SK-N-SH (cell line): ENCODE measurements at regions not wholly inside any gene's neighbourhood (a gene's known extent, or its start where the extent isn't known, plus 50 kb on each side); places are given as distances from the start of the nearest gene placed in this dataset.

Experiments
- CTCF ChIA-PET: fragments of 300-600, 350-600 bp; formaldehyde crosslinking; extraction: SDS; loops from one replicate; lab custom pipeline; 2021; lab: Yijun Ruan, JAX
- POLR2A ChIA-PET: fragments of 350-600 bp; sonication (Branson Sonifier 250); formaldehyde crosslinking; extraction: SDS; loops from one replicate; lab custom pipeline; 2020; ENCODE audit warnings: antibody characterized with exemption, inconsistent platforms; lab: Yijun Ruan, JAX
- DNase-seq: peaks from one replicate; pipeline ENCODE4 v3.0.0; 2012
- H2AFZ ChIP-seq: fragments of 200-600 bp; sonication (generic); 2 replicates; pipeline ENCODE4 v1.8.1; 2016; ENCODE audit warnings: antibody characterized with exemption, mild to moderate bottlenecking, low read depth
- H3F3A ChIP-seq: fragments of 200-600 bp; sonication (generic); replicated peaks from 2 replicates; pipeline ENCODE3; 2016; ENCODE audit warnings: antibody characterized with exemption, mild to moderate bottlenecking; ENCODE audit not compliant: insufficient read depth
- H3K27ac ChIP-seq, 2 experiments: fragments of 200-500 bp in 1 of 2; fragments of 200-600 bp in 1 of 2; sonication (Bioruptor generic) in 1 of 2; sonication (generic), shearing (Covaris generic) in 1 of 2; 2 replicates each; pipeline versions ENCODE4 v1.5.1 to v1.6.1; 2014 to 2016; ENCODE audit warnings: low read depth in 2 of 2, inconsistent platforms in 1 of 2, low read length in 1 of 2, mild to moderate bottlenecking in 1 of 2, mixed read lengths in 1 of 2
- H3K27me3 ChIP-seq: fragments of 200-600 bp; sonication (generic), shearing (Covaris generic); 2 replicates; pipeline ENCODE4 v1.6.1; 2016; ENCODE audit warnings: mixed run types; ENCODE audit not compliant: insufficient read depth
- H3K36me3 ChIP-seq, 2 experiments: fragments of 200-500 bp in 1 of 2; fragments of 200-600 bp in 1 of 2; sonication (Bioruptor generic) in 1 of 2; sonication (generic) in 1 of 2; replicated peaks in 1 of 2; 2 replicates each; pipeline versions ENCODE3 to v1.5.1; 2014 to 2016; ENCODE audit warnings: low read length in 1 of 2, mild to moderate bottlenecking in 1 of 2; ENCODE audit not compliant: insufficient read depth in 2 of 2, control insufficient read depth in 1 of 2
- H3K4me1 ChIP-seq, 2 experiments: fragments of 200-500 bp in 1 of 2; fragments of 200-600 bp in 1 of 2; sonication (Bioruptor generic) in 1 of 2; sonication (generic), shearing (Covaris generic) in 1 of 2; 2 replicates each; pipeline versions ENCODE4 v1.5.1 to v1.6.1; 2014 to 2016; ENCODE audit warnings: low read depth in 1 of 2, low read length in 1 of 2, mixed run types in 1 of 2; ENCODE audit not compliant: insufficient read depth in 2 of 2, control insufficient read depth in 1 of 2
- H3K4me2 ChIP-seq: fragments of 200-600 bp; sonication (generic), shearing (Covaris generic); 2 replicates; pipeline ENCODE4 v1.6.1; 2017; ENCODE audit warnings: mixed run types
- H3K4me3 ChIP-seq, 2 experiments: fragments of 200-500 bp in 1 of 2; fragments of 200-600 bp in 1 of 2; sonication (Bioruptor generic) in 1 of 2; sonication (generic), shearing (Covaris generic) in 1 of 2; 2 replicates each; pipeline versions ENCODE4 v1.5.1 to v1.8.1; 2014 to 2016; ENCODE audit warnings: low read depth in 2 of 2, inconsistent platforms in 1 of 2, low read length in 1 of 2, mild to moderate bottlenecking in 1 of 2, mixed read lengths in 1 of 2, moderate library complexity in 1 of 2
- H3K79me2 ChIP-seq: fragments of 200-600 bp; sonication (generic); 2 replicates; pipeline ENCODE4 v1.8.1; 2017; ENCODE audit warnings: mild to moderate bottlenecking; ENCODE audit not compliant: insufficient read depth
- H3K9ac ChIP-seq: fragments of 200-600 bp; sonication (generic); 2 replicates; pipeline ENCODE4 v1.6.1; 2017; ENCODE audit warnings: mixed run types
- H3K9me2 ChIP-seq: fragments of 200-600 bp; sonication (generic); 2 replicates; pipeline ENCODE4 v1.6.1; 2017; ENCODE audit warnings: mixed run types
- H3K9me3 ChIP-seq: fragments of 200-600 bp; sonication (generic); 2 replicates; pipeline ENCODE4 v1.6.1; 2017; ENCODE audit warnings: mixed run types, mild to moderate bottlenecking, moderate library complexity
- H4K20me1 ChIP-seq: fragments of 200-600 bp; sonication (generic); 2 replicates; pipeline ENCODE4 v1.6.1; 2017; ENCODE audit warnings: mild to moderate bottlenecking, mixed run types; ENCODE audit not compliant: insufficient read depth
- EP300 ChIP-seq, 2 experiments: IDR thresholded peaks; 2 replicates each; pipeline versions ENCODE4 v1.4.0 to v1.6.1; 2012; ENCODE audit warnings: borderline replicate concordance in 1 of 2, low read depth in 1 of 2, low read length in 1 of 2
- FOXJ3 ChIP-seq: sonication (generic); formaldehyde crosslinking; IDR thresholded peaks from 2 replicates; pipeline ENCODE4 v1.5.1; 2020; ENCODE audit warnings: mild to moderate bottlenecking, missing genetic modification reagents
- FOXM1 ChIP-seq: IDR thresholded peaks from 2 replicates; pipeline ENCODE4 v1.4.0; 2012; ENCODE audit warnings: low read depth, mild to moderate bottlenecking
- IRF3 ChIP-seq: fragments of 150-350 bp; IDR thresholded peaks from 2 replicates; pipeline ENCODE4 v1.6.1; 2016; ENCODE audit warnings: mild to moderate bottlenecking, low read depth, low read length
- MXI1 ChIP-seq: IDR thresholded peaks from 2 replicates; pipeline ENCODE4 v1.6.1; 2012; ENCODE audit warnings: mild to moderate bottlenecking, low read depth, low read length, improper control_type of control experiment
- NFIC ChIP-seq: IDR thresholded peaks from 2 replicates; pipeline ENCODE4 v1.4.0; 2012; ENCODE audit warnings: borderline replicate concordance
- REST ChIP-seq: IDR thresholded peaks from 2 replicates; pipeline ENCODE4 v1.6.1; 2012; ENCODE audit warnings: mild to moderate bottlenecking, low read depth, low read length, moderate library complexity
- SMC3 ChIP-seq: IDR thresholded peaks from 2 replicates; pipeline ENCODE4 v1.6.1; 2012; ENCODE audit warnings: low read depth, low read length, improper control_type of control experiment
- USF1 ChIP-seq: IDR thresholded peaks from 2 replicates; pipeline ENCODE4 v1.4.0; 2012; ENCODE audit warnings: low read depth, borderline replicate concordance
- YY1 ChIP-seq: IDR thresholded peaks from 2 replicates; pipeline ENCODE4 v1.4.0; 2012; ENCODE audit warnings: low read depth, mild to moderate bottlenecking
- ZBTB33 ChIP-seq: IDR thresholded peaks from 2 replicates; pipeline ENCODE4 v1.4.0; 2012; ENCODE audit warnings: low read depth, borderline replicate concordance
- WGBS: methylation state at CpG from one replicate; pipeline ENCODE4 v1.1.6; 2017; ENCODE audit warnings: low lambda C conversion rate; 5-methylcytosine and 5-hydroxymethylcytosine counted together

- no peak for TF ChIP-seq USF1
Observed at GRCh38 chr1:182121787-182122186, 60.3 kb upstream of the ZNF648 start (continued).

GRCh38 chr1:182120411-182121258 is 59.1 kb upstream of the ZNF648 start:
- ChIA-PET POLR2A (no interaction called here), CTCF (interaction anchor here (0.6 to 5.9 kb wide), 3 partner anchors 23 to 474 kb away, joined by 3 to 29 read pairs (median 3); no protein-coding TSS in a partner anchor)
- Histone ChIP-seq H3K9me2 (no peaks in the 10 kb centered on the region), H3F3A (no peaks in the 10 kb centered on the region), H3K4me2 (no peak overlapping the region), H3K9ac (no peak overlapping the region), H3K9me3 (peaks cover 5% of the 10 kb centered on the region; the same call in 1 of the 2 replicates), H2AFZ (no peak overlapping the region), H3K79me2 (no peaks in the 10 kb centered on the region), H3K27me3 (no peaks in the 10 kb centered on the region), H3K4me3 (no peak overlapping the region), H3K27ac (no peak overlapping the region), H3K4me1 (no peaks in the 10 kb centered on the region), H3K36me3 (no peaks in the 10 kb centered on the region), H4K20me1 (no peaks in the 10 kb centered on the region)
- WGBS = 35% methylated on average over 12 of the region's 17 CpGs
- TF ChIP-seq FOXJ3 (CRISPR knock-in tag) = no peak
- TF ChIP-seq IRF3 = no peak
- TF ChIP-seq YY1 = no peak
- no peak for TF ChIP-seq MXI1
- TF ChIP-seq FOXM1 = no peak
- TF ChIP-seq NFIC = no peak
- TF ChIP-seq SMC3 = no peak
- no peak for TF ChIP-seq ZBTB33
- no peak for TF ChIP-seq EP300 (IDR thresholded peaks at IDR 0.05; ENCODE audit: borderline replicate concordance in 1 of 2, low read depth in 1 of 2, low read length in 1 of 2)
- no peak for TF ChIP-seq REST
- DNase-seq = no peak
